HG02981 (cell line): ENCODE measurements at regions not wholly inside any gene's neighbourhood (a gene's known extent, or its start where the extent isn't known, plus 50 kb on each side); places are given as distances from the start of the nearest gene placed in this dataset.

Source experiments
- ATAC-seq: cut with Tn5 transposase; IDR thresholded peaks from one replicate; pipeline ENCODE4 v1.9.1; 2021; ENCODE audit warnings: mild to moderate bottlenecking, moderate library complexity; ENCODE audit not compliant: unreplicated experiment

GRCh38 chr7:22589641-22590201, 89.7 kb upstream of the STEAP1B start:
- ATAC-seq = no peak

GRCh38 chr7:22588351-22588750, 88.4 kb upstream of the STEAP1B start:
- no peak for ATAC-seq

GRCh38 chr7:22587322-22587721, 87.3 kb upstream of the STEAP1B start:
- peak; percentile 56 for ATAC-seq

- ATAC-seq = no peak
Measured at GRCh38 chr7:22586786-22587140, 86.8 kb upstream of the STEAP1B start.

- ATAC-seq = no peak
Measured at GRCh38 chr7:22586101-22586785, 86.3 kb upstream of the STEAP1B start.

- no peak for ATAC-seq
Measured at GRCh38 chr7:22584179-22584578, 84.2 kb upstream of the STEAP1B start.

- ATAC-seq = no peak
Measured at GRCh38 chr7:22582863-22583622, 83.1 kb upstream of the STEAP1B start.

- ATAC-seq = no peak
Measured at GRCh38 chr7:22581099-22581498, 81.1 kb upstream of the STEAP1B start.

- no peak for ATAC-seq
Measured at GRCh38 chr7:22579961-22580360, 80.0 kb upstream of the STEAP1B start.

- no peak for ATAC-seq
Measured at GRCh38 chr7:22578007-22578733, 78.2 kb upstream of the STEAP1B start.

GRCh38 chr7:22577470-22578001, 77.5 kb upstream of the STEAP1B start:
- ATAC-seq = no peak

- ATAC-seq = no peak
Measured at GRCh38 chr7:22576612-22577469, 76.9 kb upstream of the STEAP1B start.

- ATAC-seq = no peak
Measured at GRCh38 chr7:22574754-22575520, 74.9 kb upstream of the STEAP1B start.

GRCh38 chr7:22572937-22573336, 72.9 kb upstream of the STEAP1B start:
- ATAC-seq = no peak

- ATAC-seq = no peak
Measured at GRCh38 chr7:22572292-22572691, 72.3 kb upstream of the STEAP1B start.

- no peak for ATAC-seq
Measured at GRCh38 chr7:22571766-22572165, 71.8 kb upstream of the STEAP1B start.

GRCh38 chr7:22569586-22570321, 69.8 kb upstream of the STEAP1B start:
- ATAC-seq = no peak

- no peak for ATAC-seq
Measured at GRCh38 chr7:22566592-22566991, 66.6 kb upstream of the STEAP1B start.

- ATAC-seq = no peak
Measured at GRCh38 chr7:22566176-22566575, 66.2 kb upstream of the STEAP1B start.
